Activated naive CD4-positive, alpha-beta T cell treated with anti-CD3 and anti-CD28 coated beads, Interleukin-2, amount 50 U/mL, for 72 hours (primary cell): ENCODE measurements at regions not wholly inside any gene's neighbourhood (a gene's known extent, or its start where the extent isn't known, plus 50 kb on each side); places are given as distances from the start of the nearest gene placed in this dataset.
A peak's percentile ranks its signal among the peaks of the same experiment; 100 is the strongest.

Experiments used
- ATAC-seq, 2 donors: fragments of 150-1000 bp; cut with Tn5 transposase; 2 replicates each; pipeline ENCODE4 v1.10.0; 2021; ENCODE audit warnings: mild to moderate bottlenecking in 2 of 2, moderate library complexity in 2 of 2
- DNase-seq, 2 donors: peaks; one replicate each; pipeline ENCODE4 v3.0.0; 2021 to 2022; ENCODE audit warnings: low spot score in 2 of 2
- H3K27ac Mint-ChIP-seq, 2 donors: one replicate each; pipeline ENCODE4 v1.8.0; 2022; ENCODE audit warnings: mild to moderate bottlenecking in 2 of 2, mixed read lengths in 2 of 2
- H3K36me3 Mint-ChIP-seq, 2 donors: one replicate each; pipeline ENCODE4 v1.8.0; 2022; ENCODE audit warnings: mixed read lengths in 2 of 2
- H3K9me3 Mint-ChIP-seq, 2 donors: one replicate each; pipeline ENCODE4 v1.8.0; 2022; ENCODE audit warnings: mixed read lengths in 2 of 2

DNA sequence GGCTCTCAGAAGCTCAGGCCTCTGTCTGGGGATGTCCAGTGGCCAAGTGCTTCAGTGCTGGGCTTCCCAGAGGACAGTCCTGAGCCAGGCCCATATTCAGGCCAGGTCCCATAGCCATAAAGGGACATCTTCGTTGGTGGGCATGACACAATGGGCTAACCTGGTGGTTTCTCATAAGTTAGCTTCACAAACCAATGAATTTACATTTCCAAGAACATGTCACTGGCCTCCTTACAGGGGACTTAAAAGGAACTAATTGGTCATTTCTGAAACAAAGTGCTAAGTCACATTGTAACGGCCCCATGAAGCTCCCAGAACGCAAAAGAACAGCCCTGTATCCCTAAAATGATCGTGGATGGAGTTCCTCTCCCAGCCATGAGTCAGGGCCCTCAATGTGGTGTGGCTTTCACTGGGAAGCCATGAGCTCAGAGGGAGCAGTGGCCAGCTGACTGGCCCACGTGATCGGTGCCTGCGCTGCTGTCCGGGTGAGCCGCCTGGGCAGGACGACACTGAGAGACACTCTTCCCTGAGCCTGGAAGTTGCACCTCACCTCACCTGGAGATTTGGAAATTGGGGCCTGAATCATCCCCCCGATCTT is 163.7 kb upstream of the APCDD1 start:
- Mint-ChIP-seq H3K9me3 (peaks cover 12 to 13% of the 10 kb centered on the region in 2 donors), H3K36me3 (peaks cover 0 to 11% of the 10 kb centered on the region in 2 donors), H3K27ac (no peak overlapping the region)
- ATAC-seq, result no peak
- no peak for DNase-seq

DNA sequence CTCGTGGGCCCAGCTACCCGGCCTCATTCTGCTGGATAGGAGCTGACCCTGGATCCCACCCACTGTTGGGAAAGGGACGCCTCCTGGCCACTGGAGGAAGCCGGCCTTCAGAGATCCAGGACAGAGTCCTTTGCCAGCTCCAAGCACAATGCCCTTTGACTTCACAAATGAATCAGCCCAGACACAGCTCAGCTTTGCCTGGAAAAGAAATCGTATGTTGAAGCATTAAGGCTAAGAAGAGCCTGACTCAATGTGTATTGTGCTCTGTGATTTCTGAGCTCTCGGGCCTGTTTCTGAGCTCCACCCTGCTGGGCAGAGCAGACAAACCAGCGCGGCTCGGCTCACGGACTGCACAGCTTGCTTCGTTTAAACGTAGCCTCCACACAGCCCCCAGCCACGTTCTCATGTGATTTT is 162.9 kb upstream of the APCDD1 start:
- ATAC-seq (no peak), DNase-seq (no peak)
- Mint-ChIP-seq H3K27ac (no peak overlapping the region), H3K9me3 (peaks cover 12 to 13% of the 10 kb centered on the region in 2 donors), H3K36me3 (peaks cover 0 to 11% of the 10 kb centered on the region in 2 donors)

DNA sequence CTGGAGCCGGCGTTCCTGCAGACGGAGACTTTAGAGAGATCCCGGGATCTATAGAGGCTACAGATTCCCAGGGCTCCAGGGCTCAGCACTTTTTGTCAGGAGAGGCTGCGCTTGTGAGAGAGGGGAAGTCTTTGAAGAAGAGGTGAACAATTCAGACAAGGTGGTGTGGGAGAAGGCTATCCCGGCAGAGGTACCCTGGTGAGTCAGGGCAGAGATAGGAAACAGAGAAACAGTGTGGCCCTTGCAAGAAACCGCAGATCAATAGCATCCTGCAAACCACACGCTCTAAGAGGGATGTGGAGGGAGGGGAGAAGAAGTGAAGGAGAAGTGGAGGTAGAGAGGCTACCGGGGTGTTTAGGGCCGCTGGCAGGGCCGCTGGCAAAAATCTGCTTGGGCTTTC is 160.5 kb upstream of the APCDD1 start:
- ATAC-seq, result no peak
- H3K36me3 Mint-ChIP-seq, result peaks cover 0 to 3% of the 10 kb centered on the region in 2 donors
- DNase-seq, result no peak
- H3K9me3 Mint-ChIP-seq, result peaks cover 4 to 6% of the 10 kb centered on the region in 2 donors
- no peak overlapping the region for H3K27ac Mint-ChIP-seq

DNA sequence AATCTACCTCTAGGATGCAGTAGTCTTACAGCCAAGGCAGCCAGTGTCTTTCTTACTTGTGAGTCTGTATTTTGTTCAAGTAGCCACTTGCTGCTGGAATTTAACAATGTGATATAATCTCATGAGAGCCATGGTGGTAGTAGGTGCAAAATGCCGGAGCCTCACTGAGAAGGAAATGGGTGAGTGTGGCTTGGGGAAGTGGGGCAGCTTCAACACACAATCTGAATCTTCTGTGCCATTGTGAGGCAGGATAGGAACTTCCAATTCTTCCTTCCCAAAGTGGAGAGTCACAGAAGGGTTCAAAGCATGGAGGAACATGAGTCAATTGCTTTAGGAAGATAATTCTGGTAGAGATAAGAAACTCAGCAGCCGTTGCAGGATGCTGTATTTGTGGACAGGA is 158.7 kb upstream of the APCDD1 start:
- Mint-ChIP-seq H3K27ac (no peak overlapping the region), H3K36me3 (no peaks in the 10 kb centered on the region), H3K9me3 (peaks cover 0 to 3% of the 10 kb centered on the region in 2 donors)
- DNase-seq (no peak), ATAC-seq (no peak)

DNA sequence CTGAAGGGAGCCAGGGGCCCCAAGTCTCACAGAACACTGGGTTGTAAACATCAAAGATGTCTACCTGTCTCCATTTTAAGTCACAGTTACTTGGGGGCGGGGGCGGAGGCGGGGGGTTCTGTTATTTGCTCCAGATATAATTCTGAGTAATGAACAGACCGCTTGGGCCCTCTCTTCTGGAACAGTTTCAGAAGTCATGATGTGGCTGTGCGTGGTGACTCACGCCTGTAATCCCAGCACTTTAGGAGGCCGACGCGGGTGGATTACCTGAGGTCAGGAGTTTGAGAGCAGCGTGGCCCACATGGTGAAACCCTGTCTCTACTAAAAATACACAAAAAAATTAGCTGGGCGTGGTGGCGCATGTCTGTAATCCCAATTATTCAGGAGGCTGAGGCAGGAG is 157.9 kb upstream of the APCDD1 start:
- ATAC-seq, result no peak
- no peak for DNase-seq
- Mint-ChIP-seq H3K9me3 (peaks cover 0 to 3% of the 10 kb centered on the region in 2 donors), H3K27ac (no peak overlapping the region), H3K36me3 (no peaks in the 10 kb centered on the region)

DNA sequence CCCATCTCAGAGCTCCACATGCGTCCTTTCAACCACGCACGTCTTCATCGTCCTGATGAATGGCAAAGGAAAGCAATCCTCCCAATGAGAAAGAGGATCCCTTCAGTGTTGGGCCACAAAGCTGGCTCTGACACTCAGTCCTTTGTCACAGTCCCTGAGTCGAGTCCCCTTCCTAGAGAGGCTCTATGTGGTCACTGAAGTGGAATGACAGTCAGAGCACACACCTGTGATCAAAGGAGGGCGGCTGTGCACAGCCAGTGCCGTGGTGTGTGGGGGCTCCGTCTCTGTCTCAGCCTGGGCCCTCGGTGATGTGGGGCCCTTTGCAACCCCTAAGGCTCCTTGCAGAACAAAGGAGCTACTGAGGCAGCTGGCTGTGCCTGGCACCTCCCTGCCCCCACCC is 157.3 kb upstream of the APCDD1 start:
- peaks cover 0 to 3% of the 10 kb centered on the region in 2 donors for H3K9me3 Mint-ChIP-seq
- H3K36me3 Mint-ChIP-seq, result no peaks in the 10 kb centered on the region
- no peak overlapping the region for H3K27ac Mint-ChIP-seq
- no peak for ATAC-seq
- no peak for DNase-seq

DNA sequence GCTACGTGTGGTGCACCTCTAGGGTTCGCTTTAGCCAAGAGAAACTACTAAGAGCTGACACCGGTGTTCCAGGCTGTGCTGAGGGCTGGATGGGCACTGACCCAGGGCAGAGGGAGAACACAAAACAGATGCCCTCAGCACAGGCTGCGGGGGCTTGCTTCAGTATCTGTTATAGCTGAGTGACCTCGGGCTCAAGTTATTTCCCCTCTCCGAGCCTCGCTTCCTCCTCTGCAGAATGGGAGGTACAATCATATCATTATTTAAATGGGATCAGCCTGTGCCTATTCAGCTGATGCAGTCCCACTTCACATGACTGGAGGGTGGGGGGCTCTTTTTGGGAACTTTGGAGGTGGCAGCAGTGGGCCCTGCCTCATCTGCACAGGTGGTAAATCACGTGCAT is 156.1 kb upstream of the APCDD1 start:
- no peaks in the 10 kb centered on the region for H3K36me3 Mint-ChIP-seq
- no peak for DNase-seq
- peaks cover 0 to 3% of the 10 kb centered on the region in 2 donors for H3K9me3 Mint-ChIP-seq
- no peak for ATAC-seq
- no peak overlapping the region for H3K27ac Mint-ChIP-seq

DNA sequence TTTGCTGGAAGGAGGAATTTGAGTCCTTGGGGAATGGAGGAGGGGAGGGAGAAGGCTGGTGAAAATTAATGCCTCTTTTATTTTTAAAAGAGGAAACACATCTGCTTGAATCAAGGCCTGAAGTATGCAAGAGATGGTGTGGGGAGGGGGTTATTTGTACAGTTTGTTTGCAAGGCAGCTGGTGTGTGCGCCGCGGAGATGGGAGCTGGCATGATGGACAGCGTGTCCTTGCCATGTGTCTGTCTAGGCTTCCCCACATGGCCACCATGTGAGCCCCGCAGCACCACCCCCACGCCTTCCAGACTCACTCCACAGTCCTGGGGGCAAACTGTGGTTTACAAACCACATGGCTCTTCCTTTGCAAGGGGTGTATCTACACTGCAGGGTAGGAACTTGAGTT is 154.8 kb upstream of the APCDD1 start:
- peaks cover 0 to 3% of the 10 kb centered on the region in 2 donors for H3K9me3 Mint-ChIP-seq
- no peak for ATAC-seq
- no peaks in the 10 kb centered on the region for H3K36me3 Mint-ChIP-seq
- no peak for DNase-seq
- no peak overlapping the region for H3K27ac Mint-ChIP-seq

DNA sequence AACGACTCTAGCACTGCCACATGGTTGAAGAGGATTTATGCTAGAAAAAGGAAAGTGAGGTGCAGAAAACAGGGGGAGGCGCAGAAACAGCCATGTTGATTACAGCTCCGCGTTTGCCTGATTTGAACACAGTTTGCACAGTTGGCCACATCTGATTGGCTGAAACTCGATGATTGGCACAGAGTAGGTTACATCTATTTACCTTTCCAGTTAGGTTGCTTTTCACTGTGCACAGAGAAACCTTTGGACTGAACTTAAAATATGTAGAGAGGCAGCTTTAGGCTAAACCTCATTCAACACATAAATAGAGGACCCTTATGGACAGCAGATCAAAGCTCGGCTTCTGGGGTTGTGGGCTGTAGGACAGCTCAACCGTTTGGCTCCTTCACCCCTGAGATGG is 153.7 kb upstream of the APCDD1 start:
- Mint-ChIP-seq H3K27ac (no peak overlapping the region), H3K9me3 (peaks cover 0 to 3% of the 10 kb centered on the region in 2 donors), H3K36me3 (no peaks in the 10 kb centered on the region)
- ATAC-seq (no peak), DNase-seq (no peak)

DNA sequence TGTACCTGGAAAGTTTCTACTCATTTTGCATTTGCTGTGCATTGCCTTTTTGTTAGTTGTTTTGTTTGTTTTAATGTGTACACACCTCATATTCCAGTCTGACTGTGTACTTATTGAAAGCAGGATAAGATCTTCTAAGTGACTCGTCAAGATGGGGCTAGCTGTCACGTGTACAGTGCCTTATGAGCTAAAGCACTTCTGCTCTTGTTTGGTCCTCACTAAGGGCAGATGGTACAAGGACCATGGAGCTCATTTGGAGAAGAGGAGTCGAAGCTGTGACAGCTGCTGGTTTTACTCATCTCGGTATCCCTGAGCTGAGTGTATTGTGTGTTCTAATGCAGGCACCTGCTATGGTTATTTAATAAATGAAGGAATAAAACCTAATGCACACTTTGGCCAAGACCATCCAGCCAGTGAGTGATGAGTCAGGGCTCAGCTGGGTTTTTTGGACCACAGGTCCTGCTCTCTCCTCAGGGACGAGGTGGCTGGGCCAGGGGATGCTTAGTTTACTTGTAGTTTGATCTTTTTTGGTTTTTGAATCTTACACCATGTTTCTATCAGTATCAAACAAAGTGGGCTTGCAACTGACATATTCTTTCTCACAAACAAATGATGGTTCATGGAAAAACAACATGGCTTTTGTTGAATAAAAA is 152.5 kb upstream of the APCDD1 start:
- no peaks in the 10 kb centered on the region for H3K36me3 Mint-ChIP-seq
- DNase-seq (no peak), ATAC-seq (no peak)
- peaks cover 0 to 3% of the 10 kb centered on the region in 2 donors for H3K9me3 Mint-ChIP-seq
- no peak overlapping the region for H3K27ac Mint-ChIP-seq

DNA sequence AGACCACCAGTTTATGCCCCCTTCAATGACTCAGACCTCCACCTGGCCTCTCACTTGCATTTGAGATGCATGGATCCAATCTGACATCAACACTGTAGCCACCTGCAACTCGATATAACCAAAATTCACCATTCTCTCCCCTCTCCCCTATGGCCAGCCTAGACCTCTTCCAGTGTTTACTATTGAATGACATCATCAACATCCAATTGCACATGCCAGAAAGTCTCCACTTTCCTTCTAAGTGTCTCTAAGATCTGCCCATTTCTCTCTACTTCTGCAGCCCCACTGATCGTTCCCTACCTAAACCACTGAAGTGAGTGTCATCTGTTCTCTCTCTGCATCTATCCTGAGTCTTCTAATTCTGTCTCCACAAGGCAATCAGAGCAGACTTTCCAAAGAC is 151.3 kb upstream of the APCDD1 start:
- no peak for ATAC-seq
- Mint-ChIP-seq H3K9me3 (peaks cover 0 to 3% of the 10 kb centered on the region in 2 donors), H3K36me3 (no peaks in the 10 kb centered on the region), H3K27ac (peak overlapping the region in 1 of 2 donors; percentile 17)
- no peak for DNase-seq

DNA sequence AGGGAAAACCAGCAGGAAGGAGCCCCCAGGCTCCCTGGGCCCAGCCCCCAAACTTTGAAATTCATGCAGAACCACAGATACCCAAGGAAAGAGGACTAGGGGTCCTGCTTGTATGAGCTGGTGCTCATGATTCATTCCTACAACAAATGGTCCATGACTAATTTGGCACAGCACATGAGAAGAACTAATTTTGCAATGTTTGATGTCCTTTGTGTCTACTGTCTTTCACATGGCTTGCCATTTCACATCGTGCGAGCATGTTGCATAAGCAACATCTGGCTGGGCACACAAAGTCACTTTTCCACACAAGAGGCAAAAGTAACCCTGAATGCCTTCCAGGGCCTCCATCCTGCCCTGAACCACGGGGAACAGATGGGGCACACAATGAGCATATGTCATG is 149.6 kb upstream of the APCDD1 start:
- Mint-ChIP-seq H3K36me3 (no peaks in the 10 kb centered on the region), H3K27ac (no peak overlapping the region), H3K9me3 (no peaks in the 10 kb centered on the region)
- DNase-seq, result no peak
- ATAC-seq, result no peak

DNA sequence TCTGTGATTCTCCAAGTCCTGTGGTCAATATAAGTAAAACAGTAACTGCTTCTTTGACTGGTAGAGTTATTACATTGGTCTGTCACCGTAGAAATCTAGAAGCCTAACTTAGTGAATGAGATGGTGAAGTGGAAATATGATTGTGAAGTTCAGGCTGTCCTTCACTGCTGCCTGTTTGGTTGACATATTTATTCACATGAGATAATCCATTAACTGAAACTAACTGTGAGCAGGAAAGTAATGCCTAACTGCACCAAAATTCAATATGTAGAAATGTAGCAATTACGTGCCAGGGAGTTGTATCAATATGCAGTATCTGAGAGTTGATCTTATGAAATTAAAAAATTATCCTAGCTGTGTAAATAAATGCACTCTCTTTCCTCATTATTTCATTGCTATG is 147.7 kb upstream of the APCDD1 start:
- Mint-ChIP-seq H3K27ac (no peak overlapping the region), H3K9me3 (no peaks in the 10 kb centered on the region), H3K36me3 (no peaks in the 10 kb centered on the region)
- ATAC-seq (no peak), DNase-seq (no peak)

DNA sequence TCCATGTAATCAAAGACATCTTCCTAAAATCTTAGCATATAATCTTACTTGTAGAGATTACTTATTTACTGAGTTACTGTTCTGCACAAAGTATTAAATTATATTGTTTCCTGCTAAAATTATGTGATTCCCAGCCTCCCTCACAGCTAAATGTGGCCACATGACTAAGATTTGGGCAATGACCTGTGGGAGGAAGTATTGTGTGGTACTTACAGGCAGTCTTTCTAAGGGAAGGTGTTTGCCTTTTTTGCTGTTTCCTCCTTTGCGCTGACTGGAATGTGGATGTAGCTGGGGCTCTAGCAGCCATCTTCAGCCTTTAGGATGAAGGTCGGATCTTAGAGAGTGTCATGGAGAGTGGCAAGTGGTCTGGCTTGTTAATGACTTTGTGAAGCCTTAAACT is 146.3 kb upstream of the APCDD1 start:
- Mint-ChIP-seq H3K27ac (no peak overlapping the region), H3K9me3 (no peaks in the 10 kb centered on the region), H3K36me3 (no peaks in the 10 kb centered on the region)
- ATAC-seq, result no peak
- no peak for DNase-seq

DNA sequence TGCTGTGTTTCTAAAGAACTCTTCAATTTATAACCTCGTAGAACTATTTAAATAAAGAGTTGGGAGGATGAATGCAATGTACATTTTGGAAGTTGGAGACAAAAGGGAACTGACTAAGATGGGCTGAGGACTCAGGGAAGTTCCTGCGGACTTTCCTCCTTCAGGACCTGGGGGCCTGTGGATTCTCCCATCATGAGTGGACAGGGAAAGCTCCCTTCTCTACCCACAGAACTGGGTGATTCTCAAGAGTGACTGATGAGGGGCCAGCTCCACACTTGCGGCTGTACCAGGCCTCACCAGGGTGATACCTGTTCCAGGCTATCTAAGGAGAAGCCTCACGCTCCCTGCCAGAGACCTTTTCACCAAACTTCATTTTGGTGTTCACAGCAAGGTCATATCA is 143.8 kb upstream of the APCDD1 start:
- no peak for DNase-seq
- ATAC-seq, result no peak
- H3K9me3 Mint-ChIP-seq, result no peaks in the 10 kb centered on the region
- no peak overlapping the region for H3K27ac Mint-ChIP-seq
- H3K36me3 Mint-ChIP-seq, result no peaks in the 10 kb centered on the region

DNA sequence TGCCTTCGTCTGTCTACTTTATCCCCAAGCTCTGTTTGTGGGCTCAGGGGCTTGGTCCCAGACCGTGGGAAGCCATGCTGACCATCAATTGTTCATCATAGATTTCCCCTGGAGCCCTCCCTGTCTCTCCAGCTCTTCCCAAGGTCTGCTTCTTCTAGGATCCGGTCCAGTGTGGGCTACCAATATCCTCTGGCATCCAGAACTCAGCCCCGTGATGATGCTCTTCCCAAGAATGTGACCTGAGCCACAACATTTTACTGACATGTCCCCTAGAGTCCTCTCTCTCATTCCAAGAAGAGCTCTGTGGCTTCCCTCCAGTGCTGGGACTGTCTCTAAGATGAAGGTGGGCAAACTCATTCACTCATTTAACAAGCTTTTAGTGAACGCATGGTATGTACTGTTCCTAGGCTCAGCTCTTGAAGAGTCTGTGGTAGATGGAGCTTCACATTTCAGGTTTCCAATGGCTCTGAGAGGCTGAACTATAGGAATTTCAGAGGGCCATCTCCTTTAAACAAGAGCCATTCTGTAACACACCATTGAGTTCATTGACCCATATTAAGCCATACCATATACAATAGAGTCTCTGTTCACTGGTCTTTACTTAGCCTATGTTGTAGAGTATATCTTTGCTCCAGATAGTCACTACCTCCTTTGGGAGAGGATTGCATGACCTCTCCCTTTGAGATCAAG is 142.0 kb upstream of the APCDD1 start:
- Mint-ChIP-seq H3K27ac (no peak overlapping the region), H3K36me3 (no peaks in the 10 kb centered on the region), H3K9me3 (no peaks in the 10 kb centered on the region)
- ATAC-seq (no peak), DNase-seq (no peak)

DNA sequence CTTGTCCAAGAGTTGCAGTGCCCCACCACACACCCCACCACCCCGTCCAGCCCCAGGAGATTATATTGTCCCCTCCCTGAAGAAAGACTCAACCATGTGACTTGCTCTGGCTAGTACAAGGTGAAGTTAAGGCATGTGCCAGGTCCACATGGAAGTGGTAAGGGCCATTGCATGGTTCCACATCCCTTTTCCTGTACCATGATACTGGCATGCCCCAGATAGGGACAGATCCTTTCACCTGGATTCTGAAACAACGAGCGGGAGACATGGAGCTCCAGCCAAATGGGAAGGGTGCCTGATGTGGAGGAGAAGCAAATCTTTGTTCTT is 141.5 kb upstream of the APCDD1 start:
- no peak overlapping the region for H3K27ac Mint-ChIP-seq
- no peaks in the 10 kb centered on the region for H3K36me3 Mint-ChIP-seq
- ATAC-seq (no peak), DNase-seq (no peak)
- H3K9me3 Mint-ChIP-seq, result no peaks in the 10 kb centered on the region

DNA sequence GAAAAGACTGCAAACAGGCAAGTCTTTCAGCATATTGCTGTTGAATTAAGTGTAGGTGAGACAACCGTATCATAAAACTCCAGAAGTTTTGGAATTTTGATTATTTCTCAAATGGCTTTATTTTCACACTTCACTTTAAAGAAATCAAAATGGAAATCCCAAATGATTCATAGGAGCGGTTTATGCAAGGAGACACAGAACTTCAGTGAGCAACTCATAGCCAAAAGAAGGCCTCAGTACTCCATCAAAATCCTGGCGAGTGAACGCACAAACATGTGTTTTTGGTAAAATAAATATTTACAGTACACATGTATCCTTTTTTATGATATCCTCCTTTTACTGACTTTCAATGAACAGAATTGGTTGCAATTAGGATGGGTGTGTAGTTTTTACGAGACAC is 140.4 kb upstream of the APCDD1 start:
- no peak for DNase-seq
- H3K9me3 Mint-ChIP-seq, result no peaks in the 10 kb centered on the region
- no peaks in the 10 kb centered on the region for H3K36me3 Mint-ChIP-seq
- no peak for ATAC-seq
- no peak overlapping the region for H3K27ac Mint-ChIP-seq
